ENCODE measurements at regions not wholly inside any gene's neighbourhood (a gene's known extent, or its start where the extent isn't known, plus 50 kb on each side); places are given as distances from the start of the nearest gene placed in this dataset.

GRCh38 chr3:72191209-72191960 lies 406.4 kb upstream of the PROK2 start:
- DNase-seq (no peak), ATAC-seq (no peak)
- no peaks in the 10 kb centered on the region for H3K27me3 Mint-ChIP-seq (ENCODE audit: low read depth)
- H3K36me3 Mint-ChIP-seq (ENCODE audit: low read depth) = no peaks in the 10 kb centered on the region
- POLR2A ChIA-PET = no interaction called here
- no peaks in the 10 kb centered on the region for H3K4me1 Mint-ChIP-seq (ENCODE audit: low read depth)
- H3K27ac Mint-ChIP-seq = no peak overlapping the region
- H3K4me3 Mint-ChIP-seq = no peak overlapping the region
- no peaks in the 10 kb centered on the region for H3K9me3 Mint-ChIP-seq (ENCODE audit: insufficient read depth)
- CTCF ChIA-PET = no interaction called here

GRCh38 chr3:72190050-72190449 lies 405.1 kb upstream of the PROK2 start:
- Mint-ChIP-seq H3K4me1 (ENCODE audit: low read depth) (no peaks in the 10 kb centered on the region), H3K9me3 (ENCODE audit: insufficient read depth) (no peaks in the 10 kb centered on the region), H3K27me3 (ENCODE audit: low read depth) (no peaks in the 10 kb centered on the region), H3K36me3 (ENCODE audit: low read depth) (no peaks in the 10 kb centered on the region), H3K4me3 (no peak overlapping the region), H3K27ac (no peak overlapping the region)
- POLR2A ChIA-PET = interaction anchor here (0.7 kb wide), 1 partner anchor 88 kb away, joined by 3 read pairs; no protein-coding TSS in a partner anchor
- DNase-seq (no peak), ATAC-seq (no peak)
- CTCF ChIA-PET = no interaction called here

- ATAC-seq (no peak), DNase-seq (no peak)
- no peaks in the 10 kb centered on the region for H3K4me1 Mint-ChIP-seq (ENCODE audit: low read depth)
- H3K9me3 Mint-ChIP-seq (ENCODE audit: insufficient read depth) = no peaks in the 10 kb centered on the region
- CTCF ChIA-PET = no interaction called here
- no peaks in the 10 kb centered on the region for H3K27me3 Mint-ChIP-seq (ENCODE audit: low read depth)
- no peaks in the 10 kb centered on the region for H3K36me3 Mint-ChIP-seq (ENCODE audit: low read depth)
- no peak overlapping the region for H3K27ac Mint-ChIP-seq
- POLR2A ChIA-PET = no interaction called here
- no peak overlapping the region for H3K4me3 Mint-ChIP-seq
Measured at GRCh38 chr3:72189339-72189738, 404.4 kb upstream of the PROK2 start.

GRCh38 chr3:72188536-72188935 lies 403.6 kb upstream of the PROK2 start:
- Mint-ChIP-seq H3K9me3 (ENCODE audit: insufficient read depth) (no peaks in the 10 kb centered on the region), H3K27me3 (ENCODE audit: low read depth) (no peaks in the 10 kb centered on the region), H3K4me1 (ENCODE audit: low read depth) (no peaks in the 10 kb centered on the region), H3K36me3 (ENCODE audit: low read depth) (no peaks in the 10 kb centered on the region), H3K27ac (no peak overlapping the region), H3K4me3 (no peak overlapping the region)
- ATAC-seq (no peak), DNase-seq (no peak)
- ChIA-PET POLR2A (no interaction called here), CTCF (no interaction called here)

GRCh38 chr3:72187131-72187530 lies 402.2 kb upstream of the PROK2 start:
- Mint-ChIP-seq H3K4me3 (no peak overlapping the region), H3K4me1 (ENCODE audit: low read depth) (no peaks in the 10 kb centered on the region), H3K9me3 (ENCODE audit: insufficient read depth) (no peaks in the 10 kb centered on the region), H3K27ac (no peak overlapping the region), H3K36me3 (ENCODE audit: low read depth) (no peaks in the 10 kb centered on the region), H3K27me3 (ENCODE audit: low read depth) (peaks cover 3% of the 10 kb centered on the region)
- DNase-seq (no peak), ATAC-seq (no peak)
- CTCF ChIA-PET = no interaction called here
- POLR2A ChIA-PET = no interaction called here

GRCh38 chr3:72186400-72186855 lies 401.5 kb upstream of the PROK2 start:
- Mint-ChIP-seq H3K27me3 (ENCODE audit: low read depth) (peaks cover 5% of the 10 kb centered on the region), H3K36me3 (ENCODE audit: low read depth) (no peaks in the 10 kb centered on the region), H3K4me3 (no peak overlapping the region), H3K27ac (no peak overlapping the region), H3K9me3 (ENCODE audit: insufficient read depth) (no peaks in the 10 kb centered on the region), H3K4me1 (ENCODE audit: low read depth) (no peaks in the 10 kb centered on the region)
- DNase-seq (no peak), ATAC-seq (no peak)
- POLR2A ChIA-PET = no interaction called here
- CTCF ChIA-PET = no interaction called here

GRCh38 chr3:72185549-72186399 lies 400.8 kb upstream of the PROK2 start:
- Mint-ChIP-seq H3K36me3 (ENCODE audit: low read depth) (no peaks in the 10 kb centered on the region), H3K4me1 (ENCODE audit: low read depth) (no peaks in the 10 kb centered on the region), H3K4me3 (no peak overlapping the region), H3K9me3 (ENCODE audit: insufficient read depth) (no peaks in the 10 kb centered on the region), H3K27ac (no peak overlapping the region), H3K27me3 (ENCODE audit: low read depth) (peaks cover 5% of the 10 kb centered on the region)
- ATAC-seq (no peak), DNase-seq (no peak)
- POLR2A ChIA-PET = no interaction called here
- CTCF ChIA-PET = no interaction called here

GRCh38 chr3:72183489-72183888 lies 398.5 kb upstream of the PROK2 start:
- ChIA-PET POLR2A (no interaction called here), CTCF (no interaction called here)
- Mint-ChIP-seq H3K4me3 (no peak overlapping the region), H3K36me3 (ENCODE audit: low read depth) (no peaks in the 10 kb centered on the region), H3K27me3 (ENCODE audit: low read depth) (peaks cover 5% of the 10 kb centered on the region), H3K4me1 (ENCODE audit: low read depth) (no peaks in the 10 kb centered on the region), H3K27ac (no peak overlapping the region), H3K9me3 (ENCODE audit: insufficient read depth) (no peaks in the 10 kb centered on the region)
- DNase-seq (no peak), ATAC-seq (no peak)

- peaks cover 6% of the 10 kb centered on the region for H3K4me1 Mint-ChIP-seq (ENCODE audit: low read depth)
- no peaks in the 10 kb centered on the region for H3K36me3 Mint-ChIP-seq (ENCODE audit: low read depth)
- peaks cover 13% of the 10 kb centered on the region for H3K27me3 Mint-ChIP-seq (ENCODE audit: low read depth)
- CTCF ChIA-PET = interaction anchor here (0.7 kb wide), 1 partner anchor 874 kb away, joined by 3 read pairs; no protein-coding TSS in a partner anchor
- POLR2A ChIA-PET = no interaction called here
- DNase-seq (no peak), ATAC-seq (no peak)
- no peaks in the 10 kb centered on the region for H3K9me3 Mint-ChIP-seq (ENCODE audit: insufficient read depth)
- no peak overlapping the region for H3K4me3 Mint-ChIP-seq
- H3K27ac Mint-ChIP-seq = no peak overlapping the region
Measured at GRCh38 chr3:72182206-72182605, 397.3 kb upstream of the PROK2 start.

- Mint-ChIP-seq H3K36me3 (ENCODE audit: low read depth) (no peaks in the 10 kb centered on the region), H3K9me3 (ENCODE audit: insufficient read depth) (no peaks in the 10 kb centered on the region), H3K4me1 (ENCODE audit: low read depth) (peaks cover 11% of the 10 kb centered on the region), H3K4me3 (no peak overlapping the region), H3K27ac (no peak overlapping the region), H3K27me3 (ENCODE audit: low read depth) (peaks cover 15% of the 10 kb centered on the region)
- ChIA-PET POLR2A (no interaction called here), CTCF (interaction anchor here (0.9 kb wide), 1 partner anchor 305 kb away, joined by 3 read pairs; no protein-coding TSS in a partner anchor)
- ATAC-seq (no peak), DNase-seq (no peak)
Measured at GRCh38 chr3:72181251-72181650, 396.3 kb upstream of the PROK2 start.

GRCh38 chr3:72180405-72180804 lies 395.5 kb upstream of the PROK2 start:
- H3K4me1 Mint-ChIP-seq (ENCODE audit: low read depth) = peaks cover 11% of the 10 kb centered on the region
- POLR2A ChIA-PET = no interaction called here
- no peak overlapping the region for H3K4me3 Mint-ChIP-seq
- peaks cover 22% of the 10 kb centered on the region for H3K27me3 Mint-ChIP-seq (ENCODE audit: low read depth)
- CTCF ChIA-PET = interaction anchor here (0.9 to 1.3 kb wide), 2 partner anchors 43 to 304 kb away, joined by 3 read pairs; no protein-coding TSS in a partner anchor
- no peak overlapping the region for H3K27ac Mint-ChIP-seq
- no peaks in the 10 kb centered on the region for H3K36me3 Mint-ChIP-seq (ENCODE audit: low read depth)
- DNase-seq = no peak
- H3K9me3 Mint-ChIP-seq (ENCODE audit: insufficient read depth) = no peaks in the 10 kb centered on the region
- no peak for ATAC-seq

- Mint-ChIP-seq H3K9me3 (ENCODE audit: insufficient read depth) (no peaks in the 10 kb centered on the region), H3K27me3 (ENCODE audit: low read depth) (peaks cover 28% of the 10 kb centered on the region), H3K4me3 (no peak overlapping the region), H3K36me3 (ENCODE audit: low read depth) (no peaks in the 10 kb centered on the region), H3K27ac (no peak overlapping the region), H3K4me1 (ENCODE audit: low read depth) (peaks cover 11% of the 10 kb centered on the region)
- DNase-seq = no peak
- ChIA-PET CTCF (no interaction called here), POLR2A (no interaction called here)
- no peak for ATAC-seq
Measured at GRCh38 chr3:72179107-72179464, 394.1 kb upstream of the PROK2 start.

Data from activated CD8-positive, alpha-beta T cell treated with anti-CD3 and anti-CD28 coated beads, Interleukin-2, amount 10 ng/mL, durations not matched to agents 7 days and 5 days (primary cell).